Hepatocyte (in vitro differentiated cells): ENCODE measurements at regions not wholly inside any gene's neighbourhood (a gene's known extent, or its start where the extent isn't known, plus 50 kb on each side); places are given as distances from the start of the nearest gene placed in this dataset.

ENCODE experiments used
- DNase-seq: peaks from one replicate; pipeline ENCODE4 v3.0.0-alpha.2; 2016; ENCODE audit warnings: low spot score
- H2AFZ ChIP-seq: fragments of 200-600 bp; sonication (generic); 2 replicates; pipeline ENCODE4 v1.6.0; 2016; ENCODE audit warnings: antibody characterized with exemption, mild to moderate bottlenecking
- H3K27ac ChIP-seq: fragments of 200-600 bp; sonication (generic); 2 replicates; pipeline ENCODE4 v1.5.1; 2016; ENCODE audit warnings: mild to moderate bottlenecking
- H3K27me3 ChIP-seq: fragments of 200-600 bp; sonication (generic); 2 replicates; pipeline ENCODE4 v1.6.1; 2016
- H3K36me3 ChIP-seq: fragments of 200-600 bp; sonication (generic); replicated peaks from 2 replicates; pipeline ENCODE4 v1.5.1; 2016; ENCODE audit warnings: low read depth; ENCODE audit not compliant: insufficient read depth
- H3K4me1 ChIP-seq: fragments of 200-600 bp; sonication (generic); 2 replicates; pipeline ENCODE4 v1.5.1; 2016; ENCODE audit warnings: mild to moderate bottlenecking, moderate library complexity; ENCODE audit not compliant: insufficient read depth
- H3K4me2 ChIP-seq: fragments of 200-600 bp; sonication (generic); 2 replicates; pipeline ENCODE4 v1.6.0; 2016
- H3K4me3 ChIP-seq: fragments of 200-600 bp; sonication (generic); 2 replicates; pipeline ENCODE4 v1.5.1; 2016; ENCODE audit warnings: mild to moderate bottlenecking
- H3K79me2 ChIP-seq: fragments of 200-600 bp; sonication (generic); 2 replicates; pipeline ENCODE4 v1.6.0; 2017; ENCODE audit warnings: mild to moderate bottlenecking
- H3K9me2 ChIP-seq: fragments of 200-600 bp; sonication (generic); replicated peaks from 2 replicates; pipeline ENCODE4 v1.6.0; 2017; ENCODE audit warnings: mild to moderate bottlenecking; ENCODE audit not compliant: insufficient read depth
- H3K9me3 ChIP-seq: fragments of 200-600 bp; sonication (generic); 2 replicates; pipeline ENCODE4 v1.5.1; 2016; ENCODE audit warnings: low read depth, mild to moderate bottlenecking
- H4K20me1 ChIP-seq: fragments of 200-600 bp; sonication (generic); 2 replicates; pipeline ENCODE4 v1.6.0; 2016; ENCODE audit warnings: mild to moderate bottlenecking; ENCODE audit not compliant: insufficient read depth, poor library complexity, severe bottlenecking
- CTCF ChIP-seq: fragments of 200-600 bp; sonication (generic); IDR thresholded peaks from 2 replicates; pipeline ENCODE4 v1.5.1; 2016; ENCODE audit warnings: antibody characterized with exemption, mild to moderate bottlenecking; ENCODE audit not compliant: poor library complexity
- EZH2 ChIP-seq: fragments of 200-600 bp; sonication (generic); IDR thresholded peaks from 2 replicates; pipeline ENCODE4 v1.6.1; 2016; ENCODE audit warnings: antibody characterized with exemption, mild to moderate bottlenecking, borderline replicate concordance
- EZH2phosphoT487 ChIP-seq: fragments of 200-600 bp; sonication (generic); IDR thresholded peaks from one replicate; pipeline ENCODE4 v1.6.1; 2018; ENCODE audit warnings: antibody characterized with exemption, mild to moderate bottlenecking, low read depth, moderate library complexity; ENCODE audit not compliant: unreplicated experiment, severe bottlenecking
- WGBS: methylation state at CpG from one replicate; pipeline ENCODE4 v1.1.6; 2016; ENCODE audit warnings: low lambda C conversion rate; ENCODE audit errors: missing lambda C conversion rate; 5-methylcytosine and 5-hydroxymethylcytosine counted together

DNA sequence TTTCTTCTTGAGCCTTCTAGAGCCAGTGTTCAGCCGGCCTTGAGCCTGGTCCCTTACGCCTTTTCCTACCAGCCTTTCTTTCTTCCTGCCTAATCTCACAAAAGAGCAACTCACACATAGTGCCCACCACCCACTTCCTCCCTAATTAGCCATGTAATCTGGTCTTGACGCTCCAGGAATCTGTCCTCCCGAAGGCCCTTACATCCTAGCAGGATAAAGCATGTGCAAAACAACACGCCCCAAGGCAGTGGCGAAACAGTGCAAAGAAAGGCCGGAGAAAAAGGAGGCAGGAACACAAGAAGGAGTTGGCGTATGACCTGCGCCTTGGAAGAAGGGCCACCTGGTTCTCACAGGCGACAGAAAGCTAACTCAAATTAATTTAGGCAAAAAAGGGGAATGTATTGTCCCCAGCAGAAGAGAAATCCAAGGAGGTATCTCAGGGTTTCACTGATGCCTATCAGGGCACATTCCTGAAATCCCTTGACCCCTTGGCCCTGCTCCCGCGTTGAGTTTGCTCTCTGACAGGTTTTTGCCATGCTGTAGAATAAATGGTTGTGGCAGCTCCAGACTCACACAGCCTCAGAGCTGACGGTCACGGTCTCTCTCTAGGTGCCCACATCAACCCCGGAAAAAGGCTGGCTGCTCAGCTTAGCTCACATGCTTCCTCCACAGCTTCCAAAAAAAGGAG, 79.0 kb downstream of the ZNF281 start:
- Histone ChIP-seq H3K79me2 (no peaks in the 10 kb centered on the region), H3K27ac (no peak overlapping the region), H3K4me2 (no peak overlapping the region), H3K4me3 (no peak overlapping the region), H2AFZ (no peak overlapping the region), H3K9me2 (no peaks in the 10 kb centered on the region), H3K9me3 (no peaks in the 10 kb centered on the region), H3K27me3 (no peaks in the 10 kb centered on the region), H3K36me3 (no peaks in the 10 kb centered on the region), H4K20me1 (no peaks in the 10 kb centered on the region), H3K4me1 (no peaks in the 10 kb centered on the region)
- DNase-seq = no peak
- TF ChIP-seq EZH2 = no peak
- 56% methylated on average over 15 of the region's 15 CpGs for WGBS

DNA sequence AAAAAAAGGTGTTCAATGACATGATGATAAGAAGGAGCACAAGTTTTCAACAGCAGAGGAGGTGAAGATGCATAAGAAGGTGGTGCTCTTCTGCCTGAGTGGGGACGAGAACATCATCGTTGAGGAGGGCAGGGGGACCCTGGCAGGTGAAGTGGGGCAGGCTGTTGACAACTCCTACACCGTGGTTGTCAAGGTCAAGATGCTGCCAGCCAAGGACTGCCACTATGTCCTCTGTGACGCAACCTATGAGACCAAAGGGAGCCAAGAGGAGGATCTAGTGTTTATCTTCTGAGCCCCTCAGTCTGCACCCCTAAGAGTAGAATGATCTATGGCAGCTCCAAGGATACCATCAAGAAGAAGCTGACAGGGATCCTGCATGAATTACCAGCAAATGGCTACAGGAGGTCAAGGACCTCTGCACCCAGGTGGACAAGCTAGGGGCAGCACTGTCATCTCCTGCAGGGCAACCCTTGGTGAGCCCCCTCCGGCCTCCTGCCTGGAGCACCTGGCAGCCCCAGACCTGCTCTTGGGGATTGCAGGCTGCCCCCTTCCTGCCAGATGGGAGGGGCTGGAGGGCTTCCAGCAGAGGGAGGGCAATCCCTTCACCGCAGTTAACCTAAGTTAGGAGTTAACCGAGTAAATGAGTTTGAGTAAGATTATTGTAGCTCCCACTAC, 80.5 kb downstream of the ZNF281 start:
- DNase-seq = no peak
- no peaks in the 10 kb centered on the region for H3K36me3 ChIP-seq
- 90% methylated on average over 7 of the region's 7 CpGs for WGBS
- H3K27ac ChIP-seq = no peak overlapping the region
- no peaks in the 10 kb centered on the region for H3K9me2 ChIP-seq
- no peaks in the 10 kb centered on the region for H3K9me3 ChIP-seq
- no peaks in the 10 kb centered on the region for H4K20me1 ChIP-seq
- H2AFZ ChIP-seq = no peak overlapping the region
- H3K4me2 ChIP-seq = no peak overlapping the region
- no peaks in the 10 kb centered on the region for H3K4me1 ChIP-seq
- H3K27me3 ChIP-seq = no peaks in the 10 kb centered on the region
- H3K4me3 ChIP-seq = no peak overlapping the region
- TF ChIP-seq EZH2phosphoT487 = no peak
- TF ChIP-seq EZH2 = no peak
- no peak for TF ChIP-seq CTCF
- no peaks in the 10 kb centered on the region for H3K79me2 ChIP-seq

DNA sequence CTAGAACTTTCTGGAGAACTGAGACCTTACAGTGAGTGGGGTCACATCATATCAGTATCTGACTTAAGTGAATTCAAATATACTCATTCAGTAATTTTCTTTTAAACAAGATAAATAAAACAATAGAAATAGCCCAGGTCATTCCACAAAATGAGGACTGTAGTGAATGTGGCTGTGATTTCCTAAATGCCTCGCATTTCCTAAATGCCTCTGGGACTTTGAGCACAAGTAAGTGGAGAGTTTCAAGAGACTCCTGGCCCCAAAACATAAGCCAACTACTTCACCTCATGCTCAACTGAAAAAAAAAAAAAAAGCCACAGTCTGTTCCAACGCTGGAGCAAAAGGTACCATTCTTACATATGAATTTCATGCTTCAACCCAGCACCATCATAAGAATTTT, 81.5 kb downstream of the ZNF281 start:
- Histone ChIP-seq H4K20me1 (no peaks in the 10 kb centered on the region), H3K79me2 (no peaks in the 10 kb centered on the region), H3K4me3 (no peak overlapping the region), H3K9me2 (no peaks in the 10 kb centered on the region), H3K27me3 (no peaks in the 10 kb centered on the region), H3K4me2 (no peak overlapping the region), H3K36me3 (no peaks in the 10 kb centered on the region), H2AFZ (no peak overlapping the region), H3K4me1 (no peaks in the 10 kb centered on the region), H3K9me3 (no peaks in the 10 kb centered on the region), H3K27ac (no peak overlapping the region)
- 67% methylated on average over 2 of the region's 2 CpGs for WGBS
- no peak for DNase-seq
- no peak for TF ChIP-seq CTCF
- TF ChIP-seq EZH2 = no peak
- TF ChIP-seq EZH2phosphoT487 = no peak

- Histone ChIP-seq H3K4me1 (no peaks in the 10 kb centered on the region), H3K79me2 (no peaks in the 10 kb centered on the region), H3K4me3 (no peak overlapping the region), H3K27ac (no peak overlapping the region), H3K9me3 (no peaks in the 10 kb centered on the region), H2AFZ (no peak overlapping the region), H4K20me1 (no peaks in the 10 kb centered on the region), H3K27me3 (no peaks in the 10 kb centered on the region), H3K36me3 (no peaks in the 10 kb centered on the region), H3K4me2 (no peak overlapping the region), H3K9me2 (no peaks in the 10 kb centered on the region)
- no peak for TF ChIP-seq CTCF
- no peak for TF ChIP-seq EZH2
- TF ChIP-seq EZH2phosphoT487 = no peak
- 98% methylated on average over 2 of the region's 2 CpGs for WGBS
- no peak for DNase-seq
Measured at GRCh38 chr1:200323856-200324400, 85.9 kb downstream of the ZNF281 start.
